HT1080 (cell line): ENCODE measurements at regions not wholly inside any gene's neighbourhood (a gene's known extent, or its start where the extent isn't known, plus 50 kb on each side); places are given as distances from the start of the nearest gene placed in this dataset.
"Not testable (repeated sequence)": the region's sequence is repeated elsewhere in the genome, so short reads cannot be mapped to it uniquely, and the experiment has no call there.

Experiments
- DNase-seq: peaks from one replicate; pipeline ENCODE4 v3.0.0-alpha.2; 2015; ENCODE audit warnings: low read depth

GRCh38 chr1:148267066-148267465 is 115.0 kb upstream of the NBPF11 start:
- not testable (repeated sequence) for DNase-seq

- DNase-seq, result peak; percentile 99
These were observed 112.5 kb upstream of the NBPF11 start for GRCh38 chr1:148264374-148265276.

GRCh38 chr1:148263906-148264255 is 111.8 kb upstream of the NBPF11 start:
- DNase-seq, result no peak

GRCh38 chr1:148263128-148263905 is 111.2 kb upstream of the NBPF11 start:
- DNase-seq, result peak; percentile 93

DNA sequence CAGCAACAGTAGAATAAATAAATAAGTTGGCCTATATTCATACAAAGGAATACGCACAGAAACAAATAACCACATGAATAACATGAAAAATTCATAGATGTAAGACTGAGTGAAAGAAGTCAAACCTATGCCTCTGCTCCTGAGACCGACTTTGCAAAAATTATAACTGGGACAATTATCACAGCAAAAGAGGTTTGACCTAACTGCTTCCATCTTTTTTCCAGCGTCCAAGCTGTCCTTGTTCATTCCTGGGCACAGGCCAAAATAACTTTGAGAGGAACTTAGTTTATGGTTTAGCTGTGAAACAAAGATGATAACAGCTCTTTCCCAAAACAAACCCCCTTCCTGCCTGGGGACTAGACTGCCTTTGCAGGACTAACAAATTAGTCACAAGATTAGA is 109.6 kb upstream of the NBPF11 start:
- DNase-seq, result not testable (repeated sequence)

DNA sequence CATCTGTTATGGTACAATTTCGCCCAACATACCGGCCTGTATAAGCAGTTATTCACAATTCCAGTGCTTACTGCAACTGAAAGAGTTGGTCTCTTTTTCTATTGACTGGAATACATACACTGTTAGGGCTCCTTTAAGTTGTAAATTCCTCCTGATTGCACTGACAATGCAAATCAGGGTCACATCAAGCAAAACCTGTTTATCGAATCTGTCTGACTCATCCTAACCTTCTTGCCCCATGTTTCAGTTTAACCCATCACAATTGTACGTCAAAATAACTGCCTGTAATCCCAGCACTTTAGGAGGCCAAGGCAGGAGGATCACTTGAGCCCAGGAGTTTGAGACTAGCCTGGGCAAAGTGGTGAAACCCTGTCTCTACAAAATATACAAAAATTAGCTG is 105.8 kb upstream of the NBPF11 start:
- not testable (repeated sequence) for DNase-seq

- DNase-seq, result peak; percentile 30
These were observed 102.7 kb upstream of the NBPF11 start for GRCh38 chr1:148254611-148255429.

- peak; percentile 17 for DNase-seq
These were observed 101.7 kb upstream of the NBPF11 start for GRCh38 chr1:148253808-148254207.

GRCh38 chr1:148248798-148249197 is 96.7 kb upstream of the NBPF11 start:
- DNase-seq, result not testable (repeated sequence)

GRCh38 chr1:148246258-148246861 is 94.3 kb upstream of the NBPF11 start:
- not testable (repeated sequence) for DNase-seq

GRCh38 chr1:148245843-148246242 is 93.8 kb upstream of the NBPF11 start:
- not testable (repeated sequence) for DNase-seq

GRCh38 chr1:148245443-148245842 is 93.4 kb upstream of the NBPF11 start:
- DNase-seq, result not testable (repeated sequence)

GRCh38 chr1:148233250-148233649 is 81.2 kb upstream of the NBPF11 start:
- not testable (repeated sequence) for DNase-seq

DNA sequence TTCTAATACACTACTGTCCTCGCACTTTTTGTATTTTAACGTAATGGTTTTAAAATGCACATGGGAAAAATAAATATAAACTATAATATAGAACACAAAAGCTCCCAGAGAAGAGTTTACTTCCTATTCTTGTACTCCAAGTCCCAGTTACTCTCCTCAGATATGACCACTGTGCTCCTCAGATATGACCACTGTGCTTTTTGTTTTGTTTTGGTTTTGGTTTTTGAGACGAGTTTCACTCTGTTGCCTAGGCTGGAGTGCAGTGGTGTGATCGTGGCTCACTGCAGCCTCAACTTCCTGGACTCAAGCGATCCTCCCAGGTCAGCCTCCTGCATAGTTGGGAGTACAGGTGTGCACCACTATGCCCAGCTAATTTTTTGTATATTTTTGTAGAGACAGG is 76.8 kb upstream of the NBPF11 start:
- DNase-seq, result not testable (repeated sequence)

GRCh38 chr1:148222399-148223159 is 70.5 kb upstream of the NBPF11 start:
- DNase-seq, result not testable (repeated sequence)

DNA sequence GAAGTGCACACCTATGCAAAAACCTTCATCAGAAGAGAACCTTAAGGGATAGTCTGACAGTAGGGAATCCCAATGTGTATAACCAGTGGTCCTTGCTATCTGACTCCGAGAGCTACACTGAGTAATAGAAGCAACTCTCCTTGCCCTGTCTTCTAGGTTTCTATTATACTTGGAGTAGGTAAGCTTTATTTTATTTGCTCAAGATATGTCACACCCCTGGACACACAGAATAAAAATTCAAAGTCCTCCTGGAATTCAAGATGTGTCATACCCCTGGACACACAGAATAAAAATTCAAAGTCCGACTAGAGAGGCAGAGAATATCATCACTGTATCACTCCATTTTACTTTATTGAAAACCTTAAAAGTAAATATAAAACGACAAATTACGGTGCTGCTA is 69.5 kb upstream of the NBPF11 start:
- DNase-seq, result not testable (repeated sequence)

- DNase-seq, result not testable (repeated sequence)
These were observed 67.1 kb upstream of the NBPF11 start for GRCh38 chr1:148219229-148219628.

GRCh38 chr1:148211191-148211590 is 59.1 kb upstream of the NBPF11 start:
- DNase-seq, result not testable (repeated sequence)

DNA sequence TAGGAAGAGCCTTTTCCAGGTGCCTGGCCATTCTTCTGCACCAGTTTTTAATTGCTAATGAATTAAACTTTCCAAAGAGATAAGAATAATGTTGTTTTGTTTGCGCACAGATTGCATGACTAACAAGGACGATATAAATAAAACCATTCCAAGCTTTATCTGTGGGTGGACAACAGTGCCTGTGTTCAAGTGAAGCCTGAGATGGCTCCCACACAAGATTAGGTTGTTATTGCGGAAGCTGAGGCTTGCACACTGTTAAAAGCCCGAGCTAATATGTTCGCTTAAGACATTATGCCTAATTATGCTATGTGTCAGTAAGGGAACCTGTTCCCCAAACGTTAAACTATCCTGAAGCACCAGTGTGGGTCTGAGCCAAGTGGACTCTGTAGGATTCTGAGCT is 58.5 kb upstream of the NBPF11 start:
- DNase-seq, result not testable (repeated sequence)

GRCh38 chr1:148210166-148210565 is 58.1 kb upstream of the NBPF11 start:
- DNase-seq, result not testable (repeated sequence)
